Pancreas (tissue), 10 donors: ENCODE measurements at regions not wholly inside any gene's neighbourhood (a gene's known extent, or its start where the extent isn't known, plus 50 kb on each side); places are given as distances from the start of the nearest gene placed in this dataset.

Source experiments
- ATAC-seq, 4 donors: fragments of 200-7000 bp; cut with Tn5 transposase; one replicate each; pipeline versions ENCODE4 v1.8.0 to v1.9.1; 2020; ENCODE audit warnings: mild to moderate bottlenecking in 4 of 4, moderate library complexity in 4 of 4
- DNase-seq, 6 donors: peaks; one replicate each; pipeline ENCODE4 v3.0.0-alpha.2; 2020
- FAIRE-seq: peaks from 2 replicates; lab custom pipeline; 2012; peaks lifted over from hg19 to GRCh38; lab: Jason Lieb, UNC
- H3K27ac ChIP-seq, 4 donors: fragments of 200-600 bp; sonication (generic); 1 replicate in 3 of 4; 2 replicates in 1 of 4; pipeline versions ENCODE4 v1.5.0 to v1.8.0; 2020
- H3K27me3 ChIP-seq, 4 donors: fragments of 200-600 bp; one replicate each; pipeline ENCODE4 v1.8.0; 2021
- H3K36me3 ChIP-seq, 3 donors: fragments of 200-600 bp; sonication (generic) in 1 of 3; one replicate each; pipeline versions ENCODE4 v1.5.0 to v1.8.0; 2020 to 2021
- H3K4me1 ChIP-seq, 3 donors: fragments of 200-600 bp; one replicate each; pipeline ENCODE4 v1.8.0; 2021
- H3K4me3 ChIP-seq, 4 donors: fragments of 200-600 bp; sonication (generic) in 2 of 4; one replicate each; pipeline versions ENCODE4 v1.5.0 to v1.8.0; 2020 to 2021
- H3K9me3 ChIP-seq, 4 donors: fragments of 200-600 bp; one replicate each; pipeline ENCODE4 v1.8.0; 2021
- WGBS, 2 donors: extraction: QIAGEN DNeasy Blood & Tissue Kit; methylation state at CpG; one replicate each; pipeline ENCODE4 v1.1.7; 2013; 5-methylcytosine and 5-hydroxymethylcytosine counted together
- intact Hi-C, 3 donors: fragments of 100-400 bp; cut with DNase I; formaldehyde crosslinking; loops; one replicate each; pipeline versions ENCODE4 v1.11.1 to v1.14.2; 2022
- TF ChIP-seq, protein P1 (sequence below), 4 donors: fragments of 200-600 bp; sonication (generic) in 3 of 4; IDR thresholded peaks; one replicate each; pipeline versions ENCODE4 v1.5.0 to v1.8.0; 2021; ENCODE audit warnings: antibody characterized with exemption in 4 of 4
- donor health status: healthy with polysubstance abuse.
- donor health status: DM: no; HTN: no; CAD: no; lungs with moderate emphysema.
- donor health status: DM: no; HTN: no; CAD: no.
- donor health status: control.
- donor health status: control.
- donor health status: Bipolar disorder and iron deficiency.
- donor health status: DM: yes; HTN: yes; CAD: no.
- donor health status: DM: no; HTN: no; CAD: no.
- donor health status: DM: no; HTN: no; CAD: no.
- donor health status: DM: yes; HTN: yes; CAD: no.

GRCh38 chr9:135020481-135021392 is 66.7 kb upstream of the OLFM1 start:
- Histone ChIP-seq H3K4me3 (no peak overlapping the region), H3K27me3 (peaks cover 0 to 3% (median 0%) of the 10 kb centered on the region in 4 donors), H3K27ac (no peak overlapping the region), H3K9me3 (no peaks in the 10 kb centered on the region), H3K36me3 (no peaks in the 10 kb centered on the region), H3K4me1 (no peaks in the 10 kb centered on the region)
- DNase-seq = peak in 1 of 6 donors; percentile 43
- no peak for ATAC-seq
- intact Hi-C loops = no loop called here
- 51 to 72% methylated on average over 24 of the region's 24 CpGs for WGBS, 2 donors
- TF ChIP-seq, protein P1, sequence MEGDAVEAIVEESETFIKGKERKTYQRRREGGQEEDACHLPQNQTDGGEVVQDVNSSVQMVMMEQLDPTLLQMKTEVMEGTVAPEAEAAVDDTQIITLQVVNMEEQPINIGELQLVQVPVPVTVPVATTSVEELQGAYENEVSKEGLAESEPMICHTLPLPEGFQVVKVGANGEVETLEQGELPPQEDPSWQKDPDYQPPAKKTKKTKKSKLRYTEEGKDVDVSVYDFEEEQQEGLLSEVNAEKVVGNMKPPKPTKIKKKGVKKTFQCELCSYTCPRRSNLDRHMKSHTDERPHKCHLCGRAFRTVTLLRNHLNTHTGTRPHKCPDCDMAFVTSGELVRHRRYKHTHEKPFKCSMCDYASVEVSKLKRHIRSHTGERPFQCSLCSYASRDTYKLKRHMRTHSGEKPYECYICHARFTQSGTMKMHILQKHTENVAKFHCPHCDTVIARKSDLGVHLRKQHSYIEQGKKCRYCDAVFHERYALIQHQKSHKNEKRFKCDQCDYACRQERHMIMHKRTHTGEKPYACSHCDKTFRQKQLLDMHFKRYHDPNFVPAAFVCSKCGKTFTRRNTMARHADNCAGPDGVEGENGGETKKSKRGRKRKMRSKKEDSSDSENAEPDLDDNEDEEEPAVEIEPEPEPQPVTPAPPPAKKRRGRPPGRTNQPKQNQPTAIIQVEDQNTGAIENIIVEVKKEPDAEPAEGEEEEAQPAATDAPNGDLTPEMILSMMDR (IDR thresholded peaks at IDR 0.05) = no peak
- FAIRE-seq = no peak

DNA sequence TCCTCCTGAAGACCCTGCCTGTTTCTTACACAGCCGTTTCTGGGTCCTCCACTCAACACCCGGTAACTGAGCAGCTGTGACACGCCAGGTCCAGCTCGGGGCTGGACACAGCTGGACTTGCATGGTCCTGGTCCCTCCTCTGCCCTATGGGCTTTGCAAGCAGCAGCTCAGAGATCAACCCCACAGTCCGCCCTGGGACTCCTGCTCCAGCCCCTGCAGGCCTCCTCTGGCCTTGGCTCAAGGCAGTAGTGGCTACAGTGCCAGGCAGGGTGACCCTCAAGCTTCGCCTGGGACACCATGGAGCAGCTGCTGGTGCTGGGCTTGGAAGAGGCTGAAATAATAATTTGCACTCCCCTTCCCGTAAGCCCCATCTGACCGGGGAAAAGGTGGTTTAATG is 66.1 kb upstream of the OLFM1 start:
- TF ChIP-seq, protein P1 (IDR thresholded peaks at IDR 0.05) = no peak
- H3K27me3 ChIP-seq = peaks cover 0 to 3% (median 0%) of the 10 kb centered on the region in 4 donors
- ATAC-seq = no peak

GRCh38 chr9:135022191-135022870 is 65.1 kb upstream of the OLFM1 start:
- H3K9me3 ChIP-seq = no peaks in the 10 kb centered on the region
- H3K36me3 ChIP-seq = no peaks in the 10 kb centered on the region
- TF ChIP-seq, protein P1 (IDR thresholded peaks at IDR 0.05) = no peak
- ATAC-seq = no peak
- H3K27me3 ChIP-seq = peaks cover 0 to 3% (median 0%) of the 10 kb centered on the region in 4 donors
- H3K4me1 ChIP-seq = no peaks in the 10 kb centered on the region
- FAIRE-seq = no peak
- no peak overlapping the region for H3K4me3 ChIP-seq
- DNase-seq = peak in 1 of 6 donors; percentile 38
- no peak overlapping the region for H3K27ac ChIP-seq
- intact Hi-C loops = no loop called here
- WGBS, 2 donors = 72 to 76% methylated on average over 18 of the region's 18 CpGs

More for the DNA sequence above, 66.1 kb upstream of the OLFM1 start:
- Histone ChIP-seq H3K9me3 (no peaks in the 10 kb centered on the region), H3K4me1 (no peaks in the 10 kb centered on the region), H3K27ac (no peak overlapping the region), H3K36me3 (no peaks in the 10 kb centered on the region), H3K4me3 (no peak overlapping the region)
- DNase-seq (peak in 1 of 6 donors; percentile 32), FAIRE-seq (no peak)
- WGBS, 2 donors = 54 to 63% methylated on average over 8 of the region's 8 CpGs
- intact Hi-C loops = no loop called here

DNA sequence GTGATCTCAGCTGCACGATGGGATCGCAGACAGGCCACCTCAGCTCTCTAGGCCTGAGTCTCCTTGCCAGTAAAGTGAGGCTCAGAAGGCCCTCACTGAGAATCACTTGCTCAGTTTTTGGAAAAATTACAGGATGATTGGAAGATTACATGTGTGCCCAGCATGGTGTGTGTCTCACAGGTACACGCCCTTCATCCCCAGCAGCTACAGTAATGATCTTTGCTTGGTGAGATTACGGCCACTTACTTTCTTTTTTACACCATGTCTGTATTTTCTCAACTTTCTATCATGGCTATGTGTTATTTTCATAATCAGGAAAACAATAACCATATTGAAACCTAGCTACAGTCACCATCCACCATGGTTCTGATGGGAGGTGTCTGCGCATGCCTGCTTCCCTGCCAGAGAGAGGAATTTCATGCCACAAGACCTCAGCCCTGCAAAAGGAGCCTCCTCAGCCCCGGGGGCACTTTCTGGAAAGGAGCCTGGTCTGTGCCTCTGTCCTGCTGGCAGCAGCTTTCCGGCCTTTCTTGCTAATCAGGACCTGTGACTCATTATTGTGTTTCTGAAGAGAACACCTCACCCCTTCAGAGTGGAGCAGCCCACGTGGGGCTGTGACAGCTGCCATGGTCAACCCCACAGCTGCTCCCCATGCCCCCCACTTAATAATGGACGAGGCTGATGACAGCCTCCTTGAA is 64.2 kb upstream of the OLFM1 start:
- Histone ChIP-seq H3K9me3 (no peaks in the 10 kb centered on the region), H3K4me1 (no peaks in the 10 kb centered on the region), H3K27me3 (peaks cover 0 to 3% (median 0%) of the 10 kb centered on the region in 4 donors), H3K36me3 (no peaks in the 10 kb centered on the region), H3K27ac (no peak overlapping the region), H3K4me3 (no peak overlapping the region)
- intact Hi-C loops = no loop called here
- DNase-seq (peak in 1 of 6 donors; percentile 19), FAIRE-seq (no peak), ATAC-seq (no peak)
- 46 to 53% methylated on average over 9 of the region's 9 CpGs for WGBS, 2 donors
- TF ChIP-seq, protein P1 (IDR thresholded peaks at IDR 0.05) = no peak
